Thyroid gland (tissue), 4 donors: ENCODE measurements at regions not wholly inside any gene's neighbourhood (a gene's known extent, or its start where the extent isn't known, plus 50 kb on each side); places are given as distances from the start of the nearest gene placed in this dataset.

ENCODE experiments used
- CTCF ChIP-seq, 6 experiments: fragments of 200-600 bp in 3 of 6; fragments of 450-650 bp in 3 of 6; sonication (generic) in 3 of 6; IDR thresholded peaks; one replicate each; pipeline ENCODE4 v1.5.1; 2016 to 2019; ENCODE audit warnings: antibody characterized with exemption in 6 of 6, mild to moderate bottlenecking in 2 of 6, inconsistent platforms in 1 of 6, moderate library complexity in 1 of 6
- POLR2A ChIP-seq, 2 donors: fragments of 450-650 bp; IDR thresholded peaks; one replicate each; pipeline ENCODE4 v1.6.1; 2017; ENCODE audit warnings: antibody characterized with exemption in 2 of 2, mild to moderate bottlenecking in 2 of 2, moderate library complexity in 1 of 2

DNA sequence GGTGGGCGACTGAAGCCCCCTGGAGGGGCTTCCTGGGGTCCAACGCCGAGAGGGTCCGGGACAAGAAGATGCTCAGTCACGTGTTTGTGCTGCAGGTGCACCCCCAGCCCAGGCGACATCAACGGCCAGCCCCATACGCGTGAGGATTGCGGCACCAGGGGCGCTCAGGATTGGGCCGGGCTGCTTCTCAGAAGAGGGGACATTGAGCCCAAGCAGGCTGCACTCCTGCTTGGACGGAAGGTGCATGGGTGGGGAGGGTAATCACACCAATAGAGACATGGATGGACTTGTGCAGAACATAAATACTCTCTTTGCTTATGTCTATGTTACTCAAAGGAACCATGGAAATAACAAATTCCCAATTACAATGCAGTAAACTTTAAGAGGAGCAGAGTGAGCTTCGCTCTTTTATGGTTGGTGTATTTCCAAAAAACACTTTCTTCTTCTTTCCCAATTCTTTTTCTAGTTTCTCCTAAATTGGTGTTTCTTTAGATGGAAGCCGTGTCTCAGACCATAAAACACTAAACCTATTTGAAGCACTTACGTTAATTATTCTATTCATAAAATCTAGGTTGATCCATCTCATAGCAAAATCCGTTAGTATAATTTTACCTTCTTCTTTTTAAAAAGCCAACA is 182.7 kb downstream of the GOLGA6L6 start:
- TF ChIP-seq CTCF (IDR thresholded peaks at IDR 0.05): no peak
- TF ChIP-seq POLR2A (IDR thresholded peaks at IDR 0.05): no peak
